Suprapubic skin (tissue), 4 donors: ENCODE measurements at regions not wholly inside any gene's neighbourhood (a gene's known extent, or its start where the extent isn't known, plus 50 kb on each side); places are given as distances from the start of the nearest gene placed in this dataset.

Experiments used
- DNase-seq, 2 donors: peaks; one replicate each; pipeline ENCODE4 v3.0.0-alpha.2; 2019; ENCODE audit warnings: low spot score in 2 of 2
- H3K27ac ChIP-seq: fragments of 200-600 bp; sonication (generic); one replicate; pipeline ENCODE4 v1.5.1; 2019
- H3K27me3 ChIP-seq: fragments of 200-600 bp; sonication (generic); one replicate; pipeline ENCODE4 v1.5.1; 2019
- H3K36me3 ChIP-seq: fragments of 200-600 bp; sonication (generic); one replicate; pipeline ENCODE4 v1.5.1; 2019
- H3K4me1 ChIP-seq: fragments of 200-600 bp; sonication (generic); one replicate; pipeline ENCODE4 v1.5.1; 2019
- H3K4me3 ChIP-seq: fragments of 200-600 bp; sonication (generic); one replicate; pipeline ENCODE4 v1.5.1; 2019; ENCODE audit warnings: mild to moderate bottlenecking
- H3K9me3 ChIP-seq: fragments of 200-600 bp; sonication (generic); one replicate; pipeline ENCODE4 v1.5.1; 2019
- EP300 ChIP-seq: sonication (generic); formaldehyde crosslinking; IDR thresholded peaks from one replicate; pipeline ENCODE4 v1.6.1; 2017; ENCODE audit warnings: antibody characterized with exemption
- POLR2A ChIP-seq, 2 donors: fragments of 450-650 bp; IDR thresholded peaks; one replicate each; pipeline ENCODE4 v1.6.1; 2017; ENCODE audit warnings: antibody characterized with exemption in 2 of 2, mild to moderate bottlenecking in 2 of 2, moderate library complexity in 2 of 2
- POLR2AphosphoS5 ChIP-seq, 3 donors: sonication (generic); formaldehyde crosslinking; IDR thresholded peaks; one replicate each; pipeline ENCODE4 v1.6.1; 2017; ENCODE audit warnings: antibody characterized with exemption in 3 of 3
- WGBS: methylation state at CpG from one replicate; pipeline ENCODE4 v1.1.5; 2018; 5-methylcytosine and 5-hydroxymethylcytosine counted together
- TF ChIP-seq, protein P1 (sequence below), 2 donors: fragments of 200-600 bp in 1 of 2; fragments of 450-650 bp in 1 of 2; sonication (generic) in 1 of 2; IDR thresholded peaks; one replicate each; pipeline ENCODE4 v1.5.1; 2016 to 2019; ENCODE audit warnings: antibody characterized with exemption in 2 of 2, mild to moderate bottlenecking in 1 of 2, moderate library complexity in 1 of 2

DNA sequence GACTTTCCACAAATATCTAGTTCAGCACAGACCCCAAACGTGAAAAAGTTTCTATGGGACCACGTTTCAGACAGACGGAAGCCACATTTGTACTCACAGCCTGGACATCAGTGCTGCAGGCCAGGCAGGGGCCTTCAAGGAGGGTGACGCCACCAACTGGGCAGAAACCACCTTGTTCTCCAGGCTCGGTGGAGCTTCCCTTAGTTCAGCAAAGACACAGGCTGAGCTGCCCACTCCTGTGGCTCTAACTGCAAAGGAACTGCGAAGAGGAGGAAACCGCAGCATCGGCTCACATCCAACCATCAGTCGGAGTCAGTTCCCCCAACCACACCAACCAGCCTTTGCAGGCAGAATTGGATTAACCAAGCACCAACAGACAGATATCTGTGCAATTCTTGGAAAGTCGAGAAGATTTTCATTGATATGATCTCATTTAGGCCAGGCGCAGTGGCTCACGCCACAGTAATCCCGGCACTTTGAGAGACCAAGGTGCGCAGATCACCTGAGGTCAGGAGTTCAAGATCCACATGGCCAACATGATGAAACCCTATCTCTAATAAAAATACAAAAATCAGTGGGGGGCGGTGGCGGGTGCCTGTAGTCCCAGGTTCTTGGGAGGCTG lies 73.3 kb upstream of the CNEP1R1 start:
- Histone ChIP-seq H3K36me3 (no peaks in the 10 kb centered on the region), H3K27me3 (no peaks in the 10 kb centered on the region), H3K4me3 (no peak overlapping the region), H3K9me3 (no peaks in the 10 kb centered on the region), H3K27ac (no peak overlapping the region), H3K4me1 (no peaks in the 10 kb centered on the region)
- DNase-seq, result peak in 1 of 2 donors; percentile 58
- WGBS, result 85% methylated on average over 16 of the region's 16 CpGs
- no peak for TF ChIP-seq EP300
- TF ChIP-seq, protein P1, sequence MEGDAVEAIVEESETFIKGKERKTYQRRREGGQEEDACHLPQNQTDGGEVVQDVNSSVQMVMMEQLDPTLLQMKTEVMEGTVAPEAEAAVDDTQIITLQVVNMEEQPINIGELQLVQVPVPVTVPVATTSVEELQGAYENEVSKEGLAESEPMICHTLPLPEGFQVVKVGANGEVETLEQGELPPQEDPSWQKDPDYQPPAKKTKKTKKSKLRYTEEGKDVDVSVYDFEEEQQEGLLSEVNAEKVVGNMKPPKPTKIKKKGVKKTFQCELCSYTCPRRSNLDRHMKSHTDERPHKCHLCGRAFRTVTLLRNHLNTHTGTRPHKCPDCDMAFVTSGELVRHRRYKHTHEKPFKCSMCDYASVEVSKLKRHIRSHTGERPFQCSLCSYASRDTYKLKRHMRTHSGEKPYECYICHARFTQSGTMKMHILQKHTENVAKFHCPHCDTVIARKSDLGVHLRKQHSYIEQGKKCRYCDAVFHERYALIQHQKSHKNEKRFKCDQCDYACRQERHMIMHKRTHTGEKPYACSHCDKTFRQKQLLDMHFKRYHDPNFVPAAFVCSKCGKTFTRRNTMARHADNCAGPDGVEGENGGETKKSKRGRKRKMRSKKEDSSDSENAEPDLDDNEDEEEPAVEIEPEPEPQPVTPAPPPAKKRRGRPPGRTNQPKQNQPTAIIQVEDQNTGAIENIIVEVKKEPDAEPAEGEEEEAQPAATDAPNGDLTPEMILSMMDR (IDR thresholded peaks at IDR 0.05), result no peak
- no peak for TF ChIP-seq POLR2A (IDR thresholded peaks at IDR 0.05)
- TF ChIP-seq POLR2AphosphoS5 (IDR thresholded peaks at IDR 0.05), result no peak

DNA sequence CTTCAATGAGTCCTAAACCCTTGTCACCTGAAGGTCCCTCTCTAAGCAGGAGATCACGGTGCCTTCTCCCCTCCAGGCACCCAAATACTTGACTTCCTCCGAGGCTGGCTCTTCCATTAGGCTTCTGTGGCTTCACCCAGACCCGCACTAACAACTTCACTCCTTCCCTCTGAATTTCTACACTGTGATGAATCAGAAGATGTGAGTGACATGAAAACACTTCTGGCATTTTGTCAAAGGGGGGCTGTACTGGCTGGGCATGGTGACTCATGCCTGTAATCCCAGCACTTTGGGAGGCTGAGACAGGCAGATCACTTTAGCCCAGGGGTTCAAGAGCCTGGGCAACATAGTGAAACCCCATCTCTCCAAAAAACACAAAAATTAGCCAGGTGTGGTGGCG lies 72.6 kb upstream of the CNEP1R1 start:
- TF ChIP-seq POLR2AphosphoS5 (IDR thresholded peaks at IDR 0.05), result no peak
- TF ChIP-seq POLR2A (IDR thresholded peaks at IDR 0.05), result no peak
- no peak for TF ChIP-seq EP300
- TF ChIP-seq, protein P1 (IDR thresholded peaks at IDR 0.05), result no peak
- no peak overlapping the region for H3K27ac ChIP-seq
- no peak overlapping the region for H3K4me3 ChIP-seq
- no peaks in the 10 kb centered on the region for H3K4me1 ChIP-seq
- H3K27me3 ChIP-seq, result no peaks in the 10 kb centered on the region
- no peaks in the 10 kb centered on the region for H3K9me3 ChIP-seq
- no peak for DNase-seq
- 65% methylated on average over 4 of the region's 4 CpGs for WGBS
- no peaks in the 10 kb centered on the region for H3K36me3 ChIP-seq

DNA sequence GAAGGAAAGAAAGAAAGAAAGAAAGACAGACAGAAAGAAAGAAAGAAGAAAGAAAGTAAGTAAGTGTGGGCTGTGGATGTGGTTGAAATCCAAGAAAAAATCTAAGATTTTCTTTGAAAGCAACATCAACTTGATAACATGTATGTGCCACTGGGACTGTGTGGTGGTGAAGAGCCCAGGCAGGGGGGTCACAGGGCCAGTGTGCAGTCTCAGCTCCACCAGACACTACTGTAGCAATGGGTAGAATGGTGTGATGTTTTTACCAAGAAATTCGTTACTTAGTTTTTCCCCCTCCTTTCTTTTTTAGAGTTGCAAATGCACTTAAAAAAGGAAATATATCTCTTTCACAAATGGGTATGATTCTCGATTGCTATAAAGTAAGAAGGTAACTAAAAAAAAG lies 71.9 kb upstream of the CNEP1R1 start:
- WGBS, result 38% methylated on average over 2 of the region's 2 CpGs

DNA sequence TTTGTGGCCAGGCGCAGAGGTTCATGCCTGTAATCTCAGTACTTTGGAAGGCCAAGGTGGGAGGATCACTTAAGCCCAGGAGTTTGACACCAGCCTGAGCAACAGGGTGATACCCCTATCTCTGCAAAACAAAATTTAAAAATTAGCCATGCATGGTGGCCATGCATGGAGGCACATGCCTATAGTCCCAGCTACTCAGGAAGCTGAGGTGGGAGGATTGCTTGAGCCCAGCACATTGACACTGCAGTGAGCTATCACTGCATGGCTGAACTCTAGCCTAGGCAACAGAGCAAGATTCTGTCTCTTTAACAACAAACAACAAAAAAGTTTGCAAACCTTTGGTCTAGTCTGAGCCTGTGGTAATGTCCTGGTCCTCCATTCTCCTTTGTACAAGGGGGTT lies 69.2 kb upstream of the CNEP1R1 start:
- Histone ChIP-seq H3K36me3 (no peaks in the 10 kb centered on the region), H3K4me1 (peaks cover 2% of the 10 kb centered on the region), H3K9me3 (no peaks in the 10 kb centered on the region), H3K27ac (no peak overlapping the region), H3K27me3 (no peaks in the 10 kb centered on the region), H3K4me3 (no peak overlapping the region)
- TF ChIP-seq EP300 (no peak), POLR2AphosphoS5 (IDR thresholded peaks at IDR 0.05) (no peak), POLR2A (IDR thresholded peaks at IDR 0.05) (no peak)
- TF ChIP-seq, protein P1 (IDR thresholded peaks at IDR 0.05), result no peak
- 100% methylated on average over 1 of the region's 1 CpG for WGBS
- no peak for DNase-seq

More for the DNA sequence above, 71.9 kb upstream of the CNEP1R1 start:
- TF ChIP-seq POLR2A (IDR thresholded peaks at IDR 0.05), result no peak
- no peak for TF ChIP-seq EP300
- TF ChIP-seq, protein P1 (IDR thresholded peaks at IDR 0.05), result no peak
- no peak for TF ChIP-seq POLR2AphosphoS5 (IDR thresholded peaks at IDR 0.05)
- Histone ChIP-seq H3K4me1 (no peaks in the 10 kb centered on the region), H3K4me3 (no peak overlapping the region), H3K27ac (no peak overlapping the region), H3K27me3 (no peaks in the 10 kb centered on the region), H3K36me3 (no peaks in the 10 kb centered on the region), H3K9me3 (no peaks in the 10 kb centered on the region)
- DNase-seq, result no peak

DNA sequence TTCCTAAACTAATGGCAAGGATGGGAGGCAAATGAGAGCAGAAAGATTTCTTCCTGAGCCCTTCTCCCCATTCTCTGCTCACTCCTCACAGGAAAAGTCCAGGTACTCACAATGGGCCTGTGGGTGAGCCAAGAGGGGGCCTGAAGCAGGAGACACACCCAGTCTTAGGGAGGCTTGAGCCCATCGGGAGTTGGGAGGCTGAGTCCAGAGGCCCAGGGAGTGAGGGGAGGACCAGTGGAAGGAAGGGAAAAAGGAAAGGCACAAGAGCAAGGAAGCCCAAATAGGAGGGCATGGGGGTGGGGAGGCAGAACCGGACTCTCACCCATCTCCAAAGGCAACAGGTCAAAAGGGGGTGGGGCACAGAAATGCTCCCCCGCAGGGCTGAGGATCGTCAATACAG lies 68.1 kb upstream of the CNEP1R1 start:
- TF ChIP-seq POLR2A (IDR thresholded peaks at IDR 0.05) (no peak), POLR2AphosphoS5 (IDR thresholded peaks at IDR 0.05) (no peak), EP300 (no peak)
- TF ChIP-seq, protein P1 (IDR thresholded peaks at IDR 0.05), result no peak
- Histone ChIP-seq H3K9me3 (no peaks in the 10 kb centered on the region), H3K4me3 (no peak overlapping the region), H3K4me1 (peaks cover 4% of the 10 kb centered on the region), H3K36me3 (no peaks in the 10 kb centered on the region), H3K27me3 (no peaks in the 10 kb centered on the region), H3K27ac (no peak overlapping the region)
- WGBS, result 93% methylated on average over 4 of the region's 4 CpGs
- DNase-seq, result peak in 1 of 2 donors; percentile 57
